ENCODE measurements at regions not wholly inside any gene's neighbourhood (a gene's known extent, or its start where the extent isn't known, plus 50 kb on each side); places are given as distances from the start of the nearest gene placed in this dataset.

- no peak for TF ChIP-seq POLR2A (IDR thresholded peaks at IDR 0.05; ENCODE audit: low read length)
- no peak for TF ChIP-seq GATA1 (IDR thresholded peaks at IDR 0.05; ENCODE audit: low read depth, low read length)
Observed at GRCh38 chr4:71945791-71946190, 86.0 kb upstream of the NPFFR2 start.
